ENCODE measurements at regions not wholly inside any gene's neighbourhood (a gene's known extent, or its start where the extent isn't known, plus 50 kb on each side); places are given as distances from the start of the nearest gene placed in this dataset.
A peak's percentile ranks its signal among the peaks of the same experiment; 100 is the strongest.
"Not testable (repeated sequence)": the region's sequence is repeated elsewhere in the genome, so short reads cannot be mapped to it uniquely, and the experiment has no call there.

DNA sequence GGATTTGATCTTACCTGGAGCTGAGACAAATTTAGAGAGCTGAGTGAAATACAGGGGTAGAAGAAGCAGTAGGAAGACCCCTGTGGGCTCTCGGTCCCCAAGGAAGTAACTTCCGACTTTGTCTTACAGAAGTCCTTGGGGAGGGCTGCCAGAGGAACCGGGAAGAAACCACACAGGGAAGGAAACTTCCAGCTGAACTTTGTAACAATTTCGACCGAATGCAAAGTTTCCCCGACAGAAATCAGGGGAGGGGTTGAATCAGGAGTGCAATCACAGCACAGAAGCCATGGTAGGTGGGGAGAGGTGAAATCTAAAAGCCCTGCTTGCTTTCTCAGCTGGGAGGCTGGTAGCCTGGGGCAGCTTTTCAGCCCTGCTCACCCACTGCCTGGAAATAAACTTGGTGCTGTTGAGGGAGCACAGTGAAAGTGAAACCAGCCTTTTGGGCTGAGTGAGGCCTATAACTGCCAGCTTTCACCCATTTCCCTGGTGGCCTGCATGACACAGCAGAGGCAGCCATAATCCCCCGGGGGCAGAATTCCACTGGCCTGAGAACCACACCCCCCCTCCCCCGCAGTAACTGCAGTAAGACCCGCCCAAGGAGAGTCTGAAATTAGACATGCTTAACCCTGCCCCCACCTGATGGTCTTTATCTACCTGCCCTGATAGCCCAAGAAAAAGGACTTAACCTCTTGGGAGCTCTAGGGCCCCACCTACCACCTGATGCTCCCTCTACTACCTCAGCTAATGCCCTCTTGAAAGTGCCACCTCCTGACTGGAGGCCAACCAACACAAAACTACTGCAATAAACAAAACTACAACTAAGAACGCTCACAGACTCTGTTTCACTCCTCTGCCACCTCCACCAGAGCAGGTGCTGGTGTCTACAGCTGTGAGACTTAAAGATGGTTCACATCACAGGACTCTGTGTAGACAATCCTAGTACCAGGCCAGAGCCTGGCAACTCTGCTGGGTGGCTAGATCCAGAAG is 248.2 kb downstream of the PARM1 start:
- DNase-seq: no peak

- DNase-seq: no peak
Measured at GRCh38 chr4:75180217-75180616, 247.3 kb downstream of the PARM1 start.

DNA sequence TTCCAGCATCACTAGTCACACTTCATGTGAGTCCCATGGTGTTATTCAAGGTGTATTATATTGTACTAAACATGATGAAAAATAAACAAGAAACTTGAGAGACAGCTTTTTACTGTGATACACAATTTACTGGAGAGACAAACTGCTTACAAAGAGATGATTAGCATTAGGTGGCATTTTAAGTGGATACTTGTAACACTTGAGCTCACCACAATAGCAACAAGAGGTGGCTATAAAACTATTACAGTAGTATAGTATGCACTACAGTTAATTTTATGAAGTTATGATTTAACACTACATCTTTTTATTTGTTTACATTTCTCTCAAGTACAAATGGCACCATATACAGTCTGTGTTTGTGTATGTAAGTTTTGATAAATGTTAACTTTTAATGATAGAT is 246.6 kb downstream of the PARM1 start:
- DNase-seq: no peak

DNA sequence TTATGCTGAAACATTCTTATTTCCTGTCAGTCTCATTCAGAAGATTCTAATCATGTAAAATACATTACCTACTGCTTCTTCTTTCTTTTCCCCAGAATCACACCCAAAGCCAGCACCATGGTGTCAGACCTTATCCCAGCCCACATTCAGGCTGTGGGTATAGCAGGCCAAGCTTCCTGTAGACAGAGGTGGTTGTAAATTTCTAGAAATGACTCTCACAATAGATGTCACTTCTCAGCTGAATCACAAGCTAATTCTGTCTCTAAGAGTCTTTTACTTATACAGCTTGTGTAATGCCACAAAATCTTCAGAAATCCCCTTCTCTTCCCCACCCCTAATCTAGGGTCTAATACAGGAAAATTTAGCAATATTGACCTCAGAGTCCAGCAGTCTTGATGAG is 239.6 kb downstream of the PARM1 start:
- no peak for DNase-seq

DNA sequence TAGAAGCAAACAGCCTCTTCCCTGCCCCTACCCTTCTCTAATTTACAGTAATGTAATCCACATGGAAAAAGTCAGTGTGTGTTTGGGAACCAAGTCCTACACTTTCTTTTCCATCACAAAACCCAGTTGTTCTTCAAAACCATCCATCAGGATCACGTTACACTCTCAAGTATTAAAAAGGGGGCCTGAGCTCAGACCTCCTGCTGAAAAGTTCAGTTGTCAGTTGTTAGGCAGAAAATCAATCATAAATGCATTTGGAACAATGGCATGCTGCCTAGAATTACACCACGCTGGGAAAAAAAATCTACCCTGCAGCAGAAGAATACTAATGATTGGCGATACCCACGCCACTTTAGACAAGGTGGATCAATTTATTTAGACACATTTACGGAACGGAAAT is 236.5 kb downstream of the PARM1 start:
- DNase-seq: peak; percentile 43

DNA sequence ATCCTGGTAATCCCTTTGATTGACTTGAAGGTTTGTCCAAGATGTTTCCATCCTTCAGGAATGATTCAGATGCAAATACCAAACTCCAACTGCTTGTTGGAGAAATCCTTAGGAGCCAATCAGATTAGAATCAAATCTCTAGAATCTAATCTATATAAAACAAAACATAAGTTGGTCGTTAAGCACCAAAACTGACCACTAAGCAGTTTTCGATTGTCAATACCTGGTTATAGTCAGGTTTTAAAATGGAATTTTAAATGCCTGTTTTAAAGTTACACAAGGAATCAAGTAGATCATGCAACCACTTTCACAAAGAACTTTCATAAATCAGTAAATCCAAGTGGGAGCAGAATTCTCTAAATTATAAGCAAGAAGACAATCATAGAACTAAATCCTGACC is 236.1 kb downstream of the PARM1 start:
- DNase-seq: no peak

DNA sequence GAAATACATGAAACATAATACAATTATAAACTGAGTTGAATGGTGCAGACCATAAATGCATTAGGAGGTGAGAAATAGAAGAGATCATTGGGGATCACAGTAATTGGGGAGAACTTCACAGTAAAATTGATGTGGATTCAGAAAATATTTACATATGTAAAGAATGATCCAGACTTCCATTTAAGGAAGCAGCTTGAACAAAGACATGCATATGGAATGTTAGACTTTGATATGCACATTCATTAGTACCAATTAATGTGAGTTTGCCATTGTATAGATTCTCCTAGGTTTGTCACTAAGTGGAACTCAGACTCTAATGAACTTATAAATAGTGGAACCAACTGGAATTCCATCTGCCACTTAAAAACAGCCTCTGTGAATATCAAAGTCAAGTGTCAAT is 235.6 kb downstream of the PARM1 start:
- DNase-seq: no peak

DNA sequence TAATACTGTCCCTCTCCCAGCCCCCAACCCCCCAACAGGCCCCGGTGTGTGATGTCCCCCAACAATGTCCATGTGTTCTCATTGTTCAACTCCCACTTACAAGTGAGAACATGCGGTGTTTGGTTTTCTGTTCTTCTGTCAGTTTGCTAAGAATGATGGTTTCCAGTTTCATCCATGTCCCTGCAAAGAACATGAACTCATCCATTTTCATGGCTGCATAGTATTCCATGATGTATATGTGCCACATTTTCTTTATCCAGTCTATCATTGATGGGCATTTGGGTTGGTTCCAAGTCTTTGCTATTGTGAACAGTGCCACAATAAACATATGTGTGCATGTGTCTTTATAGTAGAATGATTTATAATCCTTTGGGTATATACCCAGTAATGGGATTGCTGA is 232.2 kb downstream of the PARM1 start:
- not testable (repeated sequence) for DNase-seq

DNA sequence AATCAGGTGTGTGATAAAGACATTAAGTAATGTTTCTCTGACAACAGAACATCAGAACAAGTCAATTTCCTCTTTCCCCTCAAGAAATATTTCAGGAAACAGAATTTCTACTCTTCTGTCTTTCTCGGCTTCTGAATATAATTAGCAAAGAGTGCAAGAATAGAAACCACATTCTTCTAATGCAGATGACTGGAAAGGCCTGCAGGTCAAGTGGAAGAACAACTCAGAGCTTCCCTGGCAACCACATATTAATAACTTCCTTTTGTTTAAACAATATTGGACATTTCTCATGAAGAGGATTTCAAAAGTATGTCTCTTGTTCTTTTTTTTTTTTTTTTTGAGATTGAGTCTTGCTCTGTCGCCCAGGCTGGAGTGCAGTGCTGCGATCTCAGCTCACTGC is 225.5 kb downstream of the PARM1 start:
- DNase-seq: no peak

- DNase-seq: no peak
Measured at GRCh38 chr4:75154994-75155393, 222.1 kb downstream of the PARM1 start.

DNA sequence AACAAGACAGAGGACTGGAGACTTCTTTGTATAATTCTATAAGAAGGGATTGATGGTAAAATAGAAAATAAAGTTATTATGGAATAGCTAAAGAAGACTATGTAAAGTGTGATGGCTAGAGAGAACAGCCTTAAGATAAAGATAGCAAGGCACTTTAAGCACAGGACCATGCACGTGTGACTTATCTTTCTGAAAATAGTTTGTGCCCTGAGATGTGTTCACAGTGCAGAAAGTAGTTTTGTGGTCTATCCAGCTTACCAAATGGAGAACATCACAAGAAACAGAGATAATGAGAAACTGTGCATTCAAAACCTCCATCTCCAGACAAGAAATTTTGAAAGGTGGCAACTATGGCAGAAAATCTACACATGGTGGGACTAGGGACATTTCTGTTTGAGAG is 213.3 kb downstream of the PARM1 start:
- DNase-seq: no peak

DNA sequence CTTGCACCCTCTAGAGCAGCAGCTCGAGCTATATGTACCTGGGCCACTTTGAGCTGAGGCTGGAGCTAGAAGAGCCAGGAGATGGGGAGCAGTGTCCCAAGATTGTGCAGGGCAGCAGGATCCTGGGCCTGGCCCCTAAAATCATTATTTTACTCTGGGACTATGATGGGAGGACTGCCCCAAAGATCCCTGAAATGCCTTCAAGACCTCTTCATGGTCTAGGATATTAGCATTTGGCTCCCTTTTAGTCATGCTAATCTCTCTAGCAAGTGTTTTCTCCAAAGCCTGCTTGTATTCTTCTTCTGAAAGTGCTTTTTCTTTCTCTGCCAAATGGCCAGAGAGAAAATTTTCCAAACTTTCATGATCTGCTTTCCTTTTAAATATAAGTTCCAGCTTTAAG is 211.6 kb downstream of the PARM1 start:
- DNase-seq: no peak

GRCh38 chr4:75142850-75143249 is 209.9 kb downstream of the PARM1 start:
- DNase-seq: no peak

GRCh38 chr4:75142382-75142781 is 209.5 kb downstream of the PARM1 start:
- DNase-seq: no peak

DNA sequence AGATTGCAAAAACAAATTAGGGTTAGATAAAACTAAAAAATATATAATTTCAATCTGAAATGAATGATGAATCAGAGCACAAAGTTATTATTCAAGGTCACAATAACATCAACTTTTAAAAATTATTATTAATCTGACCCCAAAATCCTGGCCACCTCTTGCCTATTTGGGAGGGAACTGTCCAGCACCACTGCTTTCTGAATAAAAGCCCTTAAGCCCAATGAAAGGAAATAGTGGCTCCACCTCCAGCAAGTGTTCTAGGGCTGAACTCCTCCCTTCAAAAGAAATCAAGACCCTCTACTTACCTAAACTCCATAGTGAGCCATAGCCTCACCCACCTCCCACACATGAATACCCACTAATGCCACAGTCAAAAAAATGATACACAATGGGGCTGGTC is 208.2 kb downstream of the PARM1 start:
- DNase-seq: no peak

DNA sequence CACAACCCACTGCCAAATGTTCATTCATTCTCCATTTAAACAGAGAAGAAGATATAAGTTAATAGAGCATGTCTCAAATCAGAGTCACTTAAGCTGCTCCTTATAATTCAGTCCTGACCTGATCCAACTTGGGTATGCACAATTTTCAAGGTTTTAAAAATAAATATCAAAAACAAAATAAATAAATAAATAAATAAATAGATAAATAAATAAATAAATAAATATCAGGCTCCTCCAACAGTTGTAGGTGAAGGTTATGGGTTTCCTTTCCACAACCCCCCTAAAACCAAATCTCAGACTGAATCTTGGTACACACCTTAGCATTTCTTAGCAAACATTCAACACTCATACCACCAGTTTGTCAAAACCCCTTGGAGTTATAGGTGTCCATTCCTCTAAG is 204.4 kb downstream of the PARM1 start:
- DNase-seq: no peak

DNA sequence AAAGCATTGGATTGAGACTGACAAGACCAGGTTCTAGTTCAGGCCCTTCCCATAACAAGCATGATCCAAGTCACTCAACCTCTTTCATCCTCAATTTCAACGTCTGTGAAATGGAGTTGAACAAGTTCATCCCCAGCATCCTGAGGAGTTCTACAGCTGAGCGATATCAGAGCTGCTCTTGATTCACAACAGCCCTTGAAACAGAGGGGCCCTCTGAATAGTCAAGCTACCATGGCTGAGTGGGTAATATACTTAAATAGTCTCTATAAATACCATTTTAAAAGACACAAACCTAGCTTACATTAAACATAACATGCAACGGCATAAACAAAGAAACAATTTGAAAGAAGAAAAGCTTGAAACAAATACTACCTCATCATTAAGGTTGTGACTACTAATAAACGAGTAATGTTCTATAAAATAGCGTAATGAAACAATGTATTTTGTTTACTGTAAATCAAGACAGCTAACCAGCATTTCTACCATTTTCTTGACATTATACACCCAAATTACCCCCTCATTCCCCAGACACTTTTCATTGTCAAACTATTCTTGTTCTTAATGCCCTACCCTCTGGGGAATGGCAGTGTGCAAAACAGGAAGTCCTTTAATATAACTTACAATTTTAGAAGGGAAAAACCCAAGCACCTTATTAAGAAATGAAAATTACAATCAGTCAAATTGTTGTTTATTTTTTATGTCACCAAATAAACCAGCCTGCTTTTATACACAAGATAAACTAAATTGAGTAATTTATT is 202.3 kb downstream of the PARM1 start:
- DNase-seq: no peak

GRCh38 chr4:75126870-75127269 is 194.0 kb downstream of the PARM1 start:
- not testable (repeated sequence) for DNase-seq

DNA sequence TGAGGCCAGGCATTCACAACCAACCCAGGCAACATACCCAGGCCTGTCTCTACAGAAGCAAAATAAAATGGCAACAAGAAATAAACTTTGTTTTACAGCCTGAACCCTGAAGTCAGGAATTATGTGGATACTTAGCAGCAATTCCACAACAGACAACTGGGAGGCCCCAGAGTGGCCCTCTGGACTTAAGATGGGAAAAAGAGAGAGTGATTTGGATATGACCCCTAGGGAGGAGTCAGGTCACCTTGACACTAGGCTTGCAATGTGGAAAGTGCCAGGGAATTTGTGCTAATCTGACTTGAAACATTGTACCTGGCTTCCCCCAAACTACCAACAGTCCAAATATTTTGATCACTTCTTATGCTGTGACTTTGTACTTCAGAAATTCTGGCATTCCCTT is 193.1 kb downstream of the PARM1 start:
- no peak for DNase-seq

DNA sequence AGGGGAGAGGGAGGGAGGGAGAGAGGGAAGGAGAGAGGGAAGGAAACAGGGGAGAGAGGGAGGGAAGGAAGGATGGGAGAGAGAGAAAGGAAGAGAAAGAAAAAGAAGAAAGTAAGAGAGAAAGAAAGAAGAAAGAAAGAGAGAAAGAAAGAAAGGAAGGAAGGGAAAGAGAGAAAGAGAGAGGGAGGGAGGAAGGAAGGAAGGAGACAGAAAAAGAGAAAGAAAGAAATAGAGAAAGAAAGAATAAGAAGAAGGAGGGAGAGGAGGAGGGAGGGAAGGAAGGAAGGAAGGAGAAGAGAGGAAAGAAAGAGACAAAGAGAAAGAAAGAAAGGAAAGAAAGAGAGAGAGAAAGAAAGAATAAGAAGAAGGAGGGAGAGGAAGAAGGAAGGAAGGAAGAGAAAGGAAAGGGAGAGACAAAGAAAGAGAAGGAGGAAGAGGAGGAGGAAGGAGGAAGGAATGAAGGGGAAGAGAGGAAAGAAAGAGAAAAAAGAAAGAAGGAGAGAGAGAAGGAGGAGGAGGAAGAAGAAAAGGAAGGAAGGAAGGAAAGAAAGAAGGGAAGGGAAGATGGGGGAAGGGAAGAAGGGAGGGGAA is 189.6 kb downstream of the PARM1 start:
- no peak for DNase-seq

DNA sequence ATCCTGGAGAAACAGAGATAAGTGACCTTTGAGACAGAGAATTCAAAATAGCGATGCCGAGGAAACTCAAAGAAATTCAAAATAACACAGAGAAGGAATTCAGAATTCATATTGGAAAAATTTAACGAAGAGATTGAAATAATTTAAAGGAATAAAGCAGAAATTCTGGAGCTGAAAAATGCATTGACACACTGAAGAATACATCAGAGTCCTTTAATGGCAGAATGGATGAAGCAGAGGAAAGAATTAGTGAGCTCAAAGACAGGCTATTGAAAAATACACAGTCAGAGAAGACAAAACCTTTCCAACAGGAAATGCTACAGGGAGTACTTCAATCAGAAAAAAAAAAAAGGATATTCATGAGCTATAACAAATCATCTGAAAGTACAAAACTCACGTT is 185.8 kb downstream of the PARM1 start:
- no peak for DNase-seq

DNA sequence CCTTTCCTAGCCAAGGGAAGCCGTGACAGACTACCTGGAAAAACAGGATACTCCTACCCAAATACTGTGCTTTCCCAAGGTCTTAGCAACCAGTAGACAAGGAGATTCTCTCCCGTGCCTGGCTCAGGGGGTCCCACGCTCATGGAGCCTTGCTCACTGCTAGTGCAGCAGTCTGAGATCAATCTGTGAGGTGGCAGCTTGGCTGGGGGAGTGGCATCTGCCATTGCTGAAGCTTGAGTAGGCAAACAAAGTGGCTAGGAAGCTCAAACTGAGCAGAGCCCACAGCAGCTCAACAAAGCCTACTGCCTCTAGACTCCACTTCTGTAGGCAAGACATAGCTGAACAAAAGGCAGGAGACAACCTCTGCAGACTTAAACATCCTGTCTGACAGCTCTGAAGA is 177.1 kb downstream of the PARM1 start:
- DNase-seq: no peak

GRCh38 chr4:75107755-75108612 is 175.1 kb downstream of the PARM1 start:
- peak; percentile 35 for DNase-seq

All from NCI-H2171 (cell line).